H9 (cell line): ENCODE measurements at regions not wholly inside any gene's neighbourhood (a gene's known extent, or its start where the extent isn't known, plus 50 kb on each side); places are given as distances from the start of the nearest gene placed in this dataset.

Experiments used
- DNase-seq: peaks from one replicate; pipeline ENCODE4 v3.0.0-alpha.2; 2017
- H2AFZ ChIP-seq: one replicate; pipeline ENCODE4 v1.6.1; 2013; ENCODE audit warnings: mild to moderate bottlenecking, low read length, control low read depth, moderate library complexity
- H2AK5ac ChIP-seq: 2 replicates; pipeline ENCODE4 v1.6.1; 2013; ENCODE audit warnings: low read length, control low read depth, mixed read lengths; ENCODE audit not compliant: insufficient read length
- H2BK120ac ChIP-seq: one replicate; pipeline ENCODE4 v1.6.1; 2013; ENCODE audit warnings: low read depth, mild to moderate bottlenecking, low read length, control low read depth, inconsistent platforms; ENCODE audit not compliant: poor library complexity, severe bottlenecking
- H2BK12ac ChIP-seq: 2 replicates; pipeline ENCODE4 v1.6.1; 2013; ENCODE audit warnings: low read length, control low read depth, mixed read lengths, low read depth; ENCODE audit not compliant: insufficient read length
- H2BK15ac ChIP-seq: 2 replicates; pipeline ENCODE4 v1.6.1; 2013; ENCODE audit warnings: low read depth, low read length, control low read depth
- H2BK20ac ChIP-seq: one replicate; pipeline ENCODE4 v1.6.1; 2013; ENCODE audit warnings: low read depth, mild to moderate bottlenecking, low read length, control low read depth, inconsistent platforms; ENCODE audit not compliant: poor library complexity, severe bottlenecking
- H2BK5ac ChIP-seq: 2 replicates; pipeline ENCODE4 v1.6.1; 2013; ENCODE audit warnings: low read length, control low read depth, mixed read lengths; ENCODE audit not compliant: insufficient read length
- H3K14ac ChIP-seq: 2 replicates; pipeline ENCODE4 v1.6.1; 2013; ENCODE audit warnings: low read length, control low read depth; ENCODE audit not compliant: insufficient read depth
- H3K18ac ChIP-seq: 2 replicates; pipeline ENCODE4 v1.6.1; 2013; ENCODE audit warnings: low read depth, mild to moderate bottlenecking, mixed read lengths, low read length, control low read depth; ENCODE audit not compliant: insufficient read length
- H3K23ac ChIP-seq: 2 replicates; pipeline ENCODE4 v1.6.1; 2013; ENCODE audit warnings: low read length, control low read depth, mixed read lengths, low read depth; ENCODE audit not compliant: insufficient read length
- H3K23me2 ChIP-seq: 2 replicates; pipeline ENCODE4 v1.6.1; 2013; ENCODE audit warnings: low read depth, mild to moderate bottlenecking, mixed read lengths, low read length, control low read depth; ENCODE audit not compliant: insufficient read length, poor library complexity, severe bottlenecking
- H3K27ac ChIP-seq: 2 replicates; pipeline ENCODE4 v1.5.1; 2013; ENCODE audit warnings: low read length, control low read depth, mixed read lengths, low read depth; ENCODE audit not compliant: insufficient read length
- H3K27me3 ChIP-seq: 2 replicates; pipeline ENCODE4 v1.6.1; 2013; ENCODE audit warnings: low read length, control low read depth, inconsistent platforms; ENCODE audit not compliant: insufficient read depth
- H3K4ac ChIP-seq: 2 replicates; pipeline ENCODE4 v1.6.1; 2013; ENCODE audit warnings: low read depth, mild to moderate bottlenecking, control low read depth, inconsistent platforms, low read length, moderate library complexity
- H3K4me1 ChIP-seq: 2 replicates; pipeline ENCODE4 v1.6.1; 2013; ENCODE audit warnings: low read length, control low read depth, inconsistent platforms; ENCODE audit not compliant: insufficient read depth
- H3K4me2 ChIP-seq: 2 replicates; pipeline ENCODE4 v1.6.1; 2013; ENCODE audit warnings: low read length, control low read depth, mixed read lengths; ENCODE audit not compliant: insufficient read length, insufficient read depth
- H3K56ac ChIP-seq: 2 replicates; pipeline ENCODE4 v1.6.1; 2013; ENCODE audit warnings: low read depth, mild to moderate bottlenecking, mixed read lengths, low read length, control low read depth; ENCODE audit not compliant: insufficient read length
- H3K79me1 ChIP-seq: 2 replicates; pipeline ENCODE4 v1.6.1; 2013; ENCODE audit warnings: low read depth, mild to moderate bottlenecking, moderate library complexity, low read length, control low read depth, inconsistent platforms; ENCODE audit not compliant: insufficient read depth, poor library complexity, severe bottlenecking
- H3K79me2 ChIP-seq: 2 replicates; pipeline ENCODE4 v1.6.1; 2013; ENCODE audit warnings: low read length, control low read depth, inconsistent platforms; ENCODE audit not compliant: insufficient read depth
- H3K9ac ChIP-seq: 2 replicates; pipeline ENCODE4 v1.6.1; 2013; ENCODE audit warnings: low read length, control low read depth, mixed read lengths; ENCODE audit not compliant: insufficient read length; ENCODE audit errors: extremely low read depth
- H3K9me3 ChIP-seq: one replicate; pipeline ENCODE4 v1.6.1; 2013; ENCODE audit warnings: low read depth, low read length, inconsistent platforms; ENCODE audit not compliant: control insufficient read depth
- H3T11ph ChIP-seq: one replicate; pipeline ENCODE4 v1.6.1; 2013; ENCODE audit warnings: mild to moderate bottlenecking, low read length, control low read depth, inconsistent platforms
- H4K20me1 ChIP-seq: one replicate; pipeline ENCODE4 v1.6.1; 2013; ENCODE audit not compliant: control insufficient read depth, insufficient read length, insufficient read depth
- H4K5ac ChIP-seq: 2 replicates; pipeline ENCODE4 v1.6.1; 2013; ENCODE audit warnings: low read depth, mild to moderate bottlenecking, mixed read lengths, low read length, control low read depth; ENCODE audit not compliant: insufficient read length
- H4K8ac ChIP-seq: replicated peaks from 2 replicates; pipeline ENCODE4 v1.6.1; 2013; ENCODE audit warnings: low read length, control low read depth, mixed read lengths, low read depth; ENCODE audit not compliant: insufficient read length
- H4K91ac ChIP-seq: 2 replicates; pipeline ENCODE4 v1.6.1; 2013; ENCODE audit warnings: low read depth, mild to moderate bottlenecking, moderate library complexity, mixed read lengths, low read length, control low read depth; ENCODE audit not compliant: insufficient read length
- H3K27ac Mint-ChIP-seq, 3 experiments: 2 replicates in 2 of 3; 3 replicates in 1 of 3; pipeline ENCODE4 v1.8.0; 2020 to 2021; ENCODE audit warnings: mixed read lengths in 3 of 3, mild to moderate bottlenecking in 1 of 3, moderate library complexity in 1 of 3
- H3K27me3 Mint-ChIP-seq: 2 replicates; pipeline ENCODE4 v1.8.0; 2021; ENCODE audit warnings: low read depth, mild to moderate bottlenecking, moderate library complexity, mixed read lengths
- H3K36me3 Mint-ChIP-seq, 3 experiments: 2 replicates in 2 of 3; 3 replicates in 1 of 3; pipeline ENCODE4 v1.8.0; 2020 to 2021; ENCODE audit warnings: low read depth in 3 of 3, mixed read lengths in 3 of 3; ENCODE audit not compliant: insufficient read depth in 1 of 3
- H3K4me1 Mint-ChIP-seq, 2 experiments: 2 replicates each; pipeline ENCODE4 v1.8.0; 2020; ENCODE audit warnings: mixed read lengths in 2 of 2
- H3K4me3 Mint-ChIP-seq, 2 experiments: 2 replicates in 1 of 2; 3 replicates in 1 of 2; pipeline ENCODE4 v1.8.0; 2020 to 2021; ENCODE audit warnings: mild to moderate bottlenecking in 2 of 2, mixed read lengths in 2 of 2, moderate library complexity in 1 of 2
- H3K9me3 Mint-ChIP-seq, 2 experiments: 2 replicates in 1 of 2; 3 replicates in 1 of 2; pipeline ENCODE4 v1.8.0; 2020; ENCODE audit warnings: mild to moderate bottlenecking in 2 of 2, mixed read lengths in 2 of 2, moderate library complexity in 1 of 2
- WGBS: extraction: QIAGEN DNeasy Blood & Tissue Kit; methylation state at CpG from one replicate; pipeline ENCODE4 v1.1.7; 2013; ENCODE audit warnings: missing lambda C conversion rate, low lambda C conversion rate, mixed read lengths; ENCODE audit not compliant: insufficient read length; ENCODE audit errors: extremely low coverage; 5-methylcytosine and 5-hydroxymethylcytosine counted together
- TF ChIP-seq, protein P1 (sequence below): fragments of 200-600 bp; sonication (generic); conservative IDR thresholded peaks from 3 replicates; pipeline ENCODE4 v1.8.0; 2021; ENCODE audit warnings: antibody characterized with exemption, mild to moderate bottlenecking

GRCh38 chr22:47433627-47434026 lies 671.2 kb downstream of the TBC1D22A start:
- H3K9ac ChIP-seq = no peak overlapping the region
- H3K56ac ChIP-seq = no peak overlapping the region
- no peak overlapping the region for H3K18ac ChIP-seq
- no peak overlapping the region for H3K23ac ChIP-seq
- H3K9me3 ChIP-seq = peaks cover 64% of the 10 kb centered on the region
- no peaks in the 10 kb centered on the region; the same call in 1 of the 2 replicates for H3K27me3 Mint-ChIP-seq
- H3K23me2 ChIP-seq = no peaks in the 10 kb centered on the region
- H2BK20ac ChIP-seq = no peak overlapping the region
- peaks cover 80 to 92% of the 10 kb centered on the region in 2 experiments for H3K9me3 Mint-ChIP-seq
- H3K79me1 ChIP-seq = no peaks in the 10 kb centered on the region
- no peak overlapping the region for H2AFZ ChIP-seq
- no CpG with 5 or more reads among the region's 5 CpGs for WGBS
- H3K4me1 ChIP-seq = no peaks in the 10 kb centered on the region
- no peak overlapping the region for H3K4me2 ChIP-seq
- H4K5ac ChIP-seq = no peak overlapping the region
- no peak overlapping the region for H3K4ac ChIP-seq
- no peak overlapping the region for H2BK12ac ChIP-seq
- H3K79me2 ChIP-seq = no peaks in the 10 kb centered on the region
- H3K14ac ChIP-seq = no peak overlapping the region
- TF ChIP-seq, protein P1, sequence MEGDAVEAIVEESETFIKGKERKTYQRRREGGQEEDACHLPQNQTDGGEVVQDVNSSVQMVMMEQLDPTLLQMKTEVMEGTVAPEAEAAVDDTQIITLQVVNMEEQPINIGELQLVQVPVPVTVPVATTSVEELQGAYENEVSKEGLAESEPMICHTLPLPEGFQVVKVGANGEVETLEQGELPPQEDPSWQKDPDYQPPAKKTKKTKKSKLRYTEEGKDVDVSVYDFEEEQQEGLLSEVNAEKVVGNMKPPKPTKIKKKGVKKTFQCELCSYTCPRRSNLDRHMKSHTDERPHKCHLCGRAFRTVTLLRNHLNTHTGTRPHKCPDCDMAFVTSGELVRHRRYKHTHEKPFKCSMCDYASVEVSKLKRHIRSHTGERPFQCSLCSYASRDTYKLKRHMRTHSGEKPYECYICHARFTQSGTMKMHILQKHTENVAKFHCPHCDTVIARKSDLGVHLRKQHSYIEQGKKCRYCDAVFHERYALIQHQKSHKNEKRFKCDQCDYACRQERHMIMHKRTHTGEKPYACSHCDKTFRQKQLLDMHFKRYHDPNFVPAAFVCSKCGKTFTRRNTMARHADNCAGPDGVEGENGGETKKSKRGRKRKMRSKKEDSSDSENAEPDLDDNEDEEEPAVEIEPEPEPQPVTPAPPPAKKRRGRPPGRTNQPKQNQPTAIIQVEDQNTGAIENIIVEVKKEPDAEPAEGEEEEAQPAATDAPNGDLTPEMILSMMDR = no peak
- DNase-seq = no peak
- no peak overlapping the region for H3T11ph ChIP-seq
- H3K27me3 ChIP-seq = no peaks in the 10 kb centered on the region
- no peak overlapping the region for H4K91ac ChIP-seq
- H3K4me1 Mint-ChIP-seq = no peaks in the 10 kb centered on the region
- no peak overlapping the region for H3K27ac ChIP-seq
- H3K27ac Mint-ChIP-seq = no peak overlapping the region
- no peak overlapping the region for H2BK15ac ChIP-seq
- H2BK120ac ChIP-seq = no peak overlapping the region
- no peaks in the 10 kb centered on the region for H4K20me1 ChIP-seq
- H3K36me3 Mint-ChIP-seq = peaks cover 6 to 22% (median 8%) of the 10 kb centered on the region in 3 experiments; a peak in 6 of 7 replicates
- no peak overlapping the region for H4K8ac ChIP-seq
- H3K4me3 Mint-ChIP-seq = no peak overlapping the region
- no peak overlapping the region for H2BK5ac ChIP-seq
- H2AK5ac ChIP-seq = no peak overlapping the region
